NCI-H146 treated with DMSO at 0.1 percent for 48 hours (cell line): ENCODE measurements at regions not wholly inside any gene's neighbourhood (a gene's known extent, or its start where the extent isn't known, plus 50 kb on each side); places are given as distances from the start of the nearest gene placed in this dataset.

ENCODE experiments used
- DNase-seq: peaks from one replicate; lab custom pipeline; 2025; ENCODE audit not compliant: unreplicated experiment; lab: John Stamatoyannopoulos, UW

GRCh38 chr5:174664180-174664850 lies 60.1 kb upstream of the MSX2 start:
- no peak for DNase-seq

DNA sequence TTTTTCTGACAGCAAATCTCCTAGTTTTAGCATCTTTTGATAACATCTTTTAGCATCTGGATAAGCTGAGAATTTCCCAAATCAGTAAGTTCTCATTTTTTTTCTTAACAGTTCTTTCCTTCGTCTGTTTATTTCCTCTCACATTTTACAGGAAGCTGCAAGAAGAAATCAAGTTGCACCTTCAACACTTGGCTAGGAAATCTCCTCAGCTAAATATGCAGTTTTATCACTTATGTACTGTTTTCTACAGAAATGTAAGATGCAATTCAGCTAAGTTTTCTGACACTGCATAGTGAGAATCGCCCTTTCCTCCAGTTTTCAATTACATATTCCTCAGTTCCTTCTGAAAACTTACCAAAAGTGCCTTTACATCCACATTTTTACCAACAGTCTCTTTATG lies 59.0 kb upstream of the MSX2 start:
- no peak for DNase-seq

GRCh38 chr5:174667526-174667925 lies 56.9 kb upstream of the MSX2 start:
- DNase-seq, result no peak

GRCh38 chr5:174668349-174668748 lies 56.0 kb upstream of the MSX2 start:
- DNase-seq, result no peak
